WTC11 (cell line): ENCODE measurements at regions not wholly inside any gene's neighbourhood (a gene's known extent, or its start where the extent isn't known, plus 50 kb on each side); places are given as distances from the start of the nearest gene placed in this dataset.
"Not testable (repeated sequence)": the region's sequence is repeated elsewhere in the genome, so short reads cannot be mapped to it uniquely, and the experiment has no call there.

Experiments
- ELF4 ChIP-seq: sonication (generic); formaldehyde crosslinking; IDR thresholded peaks from 2 replicates; pipeline ENCODE4 v1.8.1; 2022; ENCODE audit warnings: low read depth, mild to moderate bottlenecking, moderate library complexity, missing genetic modification reagents
- ETV6 ChIP-seq: sonication (generic); formaldehyde crosslinking; IDR thresholded peaks from 2 replicates; pipeline ENCODE4 v1.8.1; 2022; ENCODE audit warnings: mild to moderate bottlenecking, missing genetic modification reagents
- MYBL2 ChIP-seq: sonication (generic); formaldehyde crosslinking; IDR thresholded peaks from 2 replicates; pipeline ENCODE4 v1.8.1; 2023; ENCODE audit warnings: mild to moderate bottlenecking, moderate library complexity, missing genetic modification reagents
- SMAD3 ChIP-seq: sonication (generic); formaldehyde crosslinking; IDR thresholded peaks from 2 replicates; pipeline ENCODE4 v1.8.0; 2022; ENCODE audit warnings: missing genetic modification reagents, mild to moderate bottlenecking, borderline replicate concordance
- TCF7 ChIP-seq: sonication (generic); formaldehyde crosslinking; IDR thresholded peaks from 2 replicates; pipeline ENCODE4 v1.8.0; 2022; ENCODE audit warnings: mild to moderate bottlenecking, low read depth, missing genetic modification reagents, moderate library complexity
- TEAD4 ChIP-seq: sonication (generic); formaldehyde crosslinking; IDR thresholded peaks from 2 replicates; pipeline ENCODE4 v1.8.0; 2022; ENCODE audit warnings: mild to moderate bottlenecking, missing genetic modification reagents
- ZNF121 ChIP-seq: sonication (generic); formaldehyde crosslinking; IDR thresholded peaks from 2 replicates; pipeline ENCODE4 v1.8.0; 2023; ENCODE audit warnings: missing genetic modification reagents
- ZNF232 ChIP-seq: sonication (generic); formaldehyde crosslinking; IDR thresholded peaks from 2 replicates; pipeline ENCODE4 v1.8.0; 2022; ENCODE audit warnings: mild to moderate bottlenecking, missing genetic modification reagents
- TF ChIP-seq, protein P1 (sequence below): fragments of 200-600 bp; IDR thresholded peaks from 2 replicates; pipeline ENCODE4 v1.8.0; 2022; ENCODE audit warnings: antibody characterized with exemption
- TF ChIP-seq, protein P2 (sequence below): sonication (generic); formaldehyde crosslinking; IDR thresholded peaks from 2 replicates; pipeline ENCODE4 v1.8.0; 2022; ENCODE audit warnings: mild to moderate bottlenecking, missing genetic modification reagents

GRCh38 chr3:25199567-25199966 lies 228.5 kb upstream of the RARB start:
- not testable (repeated sequence) for TF ChIP-seq TCF7; ELF4 (CRISPR knock-in tag); SMAD3 (CRISPR knock-in tag); ZNF121 (CRISPR knock-in tag); ETV6 (CRISPR knock-in tag); TEAD4 (CRISPR knock-in tag); MYBL2 (CRISPR knock-in tag); ZNF232 (CRISPR knock-in tag)
- TF ChIP-seq, protein P1, sequence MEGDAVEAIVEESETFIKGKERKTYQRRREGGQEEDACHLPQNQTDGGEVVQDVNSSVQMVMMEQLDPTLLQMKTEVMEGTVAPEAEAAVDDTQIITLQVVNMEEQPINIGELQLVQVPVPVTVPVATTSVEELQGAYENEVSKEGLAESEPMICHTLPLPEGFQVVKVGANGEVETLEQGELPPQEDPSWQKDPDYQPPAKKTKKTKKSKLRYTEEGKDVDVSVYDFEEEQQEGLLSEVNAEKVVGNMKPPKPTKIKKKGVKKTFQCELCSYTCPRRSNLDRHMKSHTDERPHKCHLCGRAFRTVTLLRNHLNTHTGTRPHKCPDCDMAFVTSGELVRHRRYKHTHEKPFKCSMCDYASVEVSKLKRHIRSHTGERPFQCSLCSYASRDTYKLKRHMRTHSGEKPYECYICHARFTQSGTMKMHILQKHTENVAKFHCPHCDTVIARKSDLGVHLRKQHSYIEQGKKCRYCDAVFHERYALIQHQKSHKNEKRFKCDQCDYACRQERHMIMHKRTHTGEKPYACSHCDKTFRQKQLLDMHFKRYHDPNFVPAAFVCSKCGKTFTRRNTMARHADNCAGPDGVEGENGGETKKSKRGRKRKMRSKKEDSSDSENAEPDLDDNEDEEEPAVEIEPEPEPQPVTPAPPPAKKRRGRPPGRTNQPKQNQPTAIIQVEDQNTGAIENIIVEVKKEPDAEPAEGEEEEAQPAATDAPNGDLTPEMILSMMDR = not testable (repeated sequence)
- TF ChIP-seq, protein P2, sequence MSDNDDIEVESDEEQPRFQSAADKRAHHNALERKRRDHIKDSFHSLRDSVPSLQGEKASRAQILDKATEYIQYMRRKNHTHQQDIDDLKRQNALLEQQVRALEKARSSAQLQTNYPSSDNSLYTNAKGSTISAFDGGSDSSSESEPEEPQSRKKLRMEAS = not testable (repeated sequence)
